AG04450 (cell line): ENCODE measurements at regions not wholly inside any gene's neighbourhood (a gene's known extent, or its start where the extent isn't known, plus 50 kb on each side); places are given as distances from the start of the nearest gene placed in this dataset.

Experiments
- CTCF ChIA-PET: fragments of 300-600, 350-600 bp; formaldehyde crosslinking; extraction: SDS; loops from one replicate; lab custom pipeline; 2022; ENCODE audit warnings: antibody characterized with exemption, inconsistent platforms; lab: Charles Lee
- POLR2A ChIA-PET: fragments of 350-600 bp; formaldehyde crosslinking; extraction: SDS; loops from one replicate; lab custom pipeline; 2021; ENCODE audit warnings: antibody characterized with exemption, inconsistent platforms; lab: Yijun Ruan, JAX
- DNase-seq: peaks from one replicate; pipeline ENCODE4 v3.0.0-alpha.2; 2011; ENCODE audit warnings: low read depth, low spot score
- H3K27ac ChIP-seq: one replicate; pipeline ENCODE4 v1.5.1; 2012; ENCODE audit warnings: low read depth, low read length, control low read depth
- H3K27me3 ChIP-seq: one replicate; pipeline ENCODE4 v1.6.0; 2012; ENCODE audit warnings: low read length; ENCODE audit not compliant: control insufficient read depth, insufficient read depth
- H3K4me3 ChIP-seq: 2 replicates; pipeline ENCODE4 v1.5.1; 2011; ENCODE audit warnings: mild to moderate bottlenecking, low read depth, low read length, control low read depth
- H3K9me3 ChIP-seq: 2 replicates; pipeline ENCODE4 v1.5.1; 2012; ENCODE audit warnings: low read length; ENCODE audit not compliant: control insufficient read depth, insufficient read depth
- CTCF ChIP-seq: IDR thresholded peaks from 2 replicates; pipeline ENCODE4 v1.5.1; 2011; ENCODE audit warnings: low read depth, low read length, control low read depth, inconsistent platforms

GRCh38 chr2:236717120-236717519 lies 147.5 kb downstream of the ACKR3 start:
- no peak for TF ChIP-seq CTCF
- Histone ChIP-seq H3K27ac (no peak overlapping the region), H3K9me3 (no peaks in the 10 kb centered on the region), H3K4me3 (no peak overlapping the region), H3K27me3 (peaks cover 14% of the 10 kb centered on the region)
- CTCF ChIA-PET, result no interaction called here
- no peak for DNase-seq
- POLR2A ChIA-PET, result no interaction called here

GRCh38 chr2:236717729-236718128 lies 148.1 kb downstream of the ACKR3 start:
- ChIA-PET POLR2A (no interaction called here), CTCF (no interaction called here)
- Histone ChIP-seq H3K27me3 (peaks cover 14% of the 10 kb centered on the region), H3K4me3 (no peak overlapping the region), H3K9me3 (no peaks in the 10 kb centered on the region), H3K27ac (no peak overlapping the region)
- DNase-seq, result no peak
- no peak for TF ChIP-seq CTCF

- DNase-seq, result no peak
- no peak overlapping the region for H3K27ac ChIP-seq
- H3K9me3 ChIP-seq, result no peaks in the 10 kb centered on the region
- ChIA-PET CTCF (no interaction called here), POLR2A (no interaction called here)
- TF ChIP-seq CTCF, result no peak
- peaks cover 14% of the 10 kb centered on the region for H3K27me3 ChIP-seq
- no peak overlapping the region for H3K4me3 ChIP-seq
These were observed 148.8 kb downstream of the ACKR3 start for GRCh38 chr2:236718207-236718992.

GRCh38 chr2:236719192-236719635 lies 149.6 kb downstream of the ACKR3 start:
- no peak for DNase-seq
- CTCF ChIA-PET, result no interaction called here
- TF ChIP-seq CTCF, result no peak
- Histone ChIP-seq H3K9me3 (no peaks in the 10 kb centered on the region), H3K4me3 (no peak overlapping the region), H3K27me3 (peaks cover 12% of the 10 kb centered on the region), H3K27ac (no peak overlapping the region)
- POLR2A ChIA-PET, result no interaction called here

GRCh38 chr2:236720974-236721540 lies 151.4 kb downstream of the ACKR3 start:
- peaks cover 4% of the 10 kb centered on the region; the same call in 1 of the 2 replicates for H3K9me3 ChIP-seq
- no peak overlapping the region for H3K27ac ChIP-seq
- no peak for DNase-seq
- ChIA-PET CTCF (no interaction called here), POLR2A (no interaction called here)
- H3K4me3 ChIP-seq, result no peak overlapping the region
- TF ChIP-seq CTCF, result no peak
- peaks cover under 1% of the 10 kb centered on the region for H3K27me3 ChIP-seq
